Mucosa of descending colon (tissue), 3 donors: ENCODE measurements at regions not wholly inside any gene's neighbourhood (a gene's known extent, or its start where the extent isn't known, plus 50 kb on each side); places are given as distances from the start of the nearest gene placed in this dataset.

Experiments
- ATAC-seq: fragments of 200-7000 bp; cut with Tn5 transposase; one replicate; pipeline ENCODE4 v1.9.1; 2020; ENCODE audit warnings: mild to moderate bottlenecking, moderate library complexity
- DNase-seq, 3 donors: peaks; one replicate each; pipeline ENCODE4 v3.0.0-alpha.2; 2020
- H3K36me3 ChIP-seq: fragments of 200-600 bp; one replicate; pipeline ENCODE4 v1.8.0; 2021; ENCODE audit warnings: low read depth, mild to moderate bottlenecking
- H3K4me1 ChIP-seq: fragments of 200-600 bp; one replicate; pipeline ENCODE4 v1.8.0; 2021; ENCODE audit warnings: low read depth, mild to moderate bottlenecking
- H3K4me3 ChIP-seq: fragments of 200-600 bp; one replicate; pipeline ENCODE4 v1.8.0; 2021; ENCODE audit warnings: mild to moderate bottlenecking
- H3K9me3 ChIP-seq: fragments of 200-600 bp; one replicate; pipeline ENCODE4 v1.8.0; 2021; ENCODE audit warnings: mild to moderate bottlenecking
- CTCF ChIP-seq: fragments of 200-600 bp; IDR thresholded peaks from one replicate; pipeline ENCODE4 v1.8.0; 2022; ENCODE audit warnings: antibody characterized with exemption, mild to moderate bottlenecking
- intact Hi-C, 2 donors: fragments of 100-400 bp; cut with DNase I in 1 of 2; cut with micrococcal nuclease in 1 of 2; formaldehyde crosslinking; loops; one replicate each; pipeline versions ENCODE4 v1.11.0 to v1.11.1; 2022; cut with DNase I, micrococcal nuclease
- donor health status: DM: no; HTN: no; CAD: no; lungs with moderate emphysema.
- donor health status: DM: no; HTN: no; CAD: no.
- donor health status: DM: no; HTN: yes; CAD: no.

GRCh38 chr21:43355266-43355924 is 71.5 kb downstream of the SIK1 start:
- Histone ChIP-seq H3K4me1 (no peaks in the 10 kb centered on the region), H3K9me3 (no peaks in the 10 kb centered on the region), H3K4me3 (no peak overlapping the region), H3K36me3 (no peaks in the 10 kb centered on the region)
- intact Hi-C loops, result no loop called here
- ATAC-seq (no peak), DNase-seq (no peak)
- no peak for TF ChIP-seq CTCF

GRCh38 chr21:43354666-43355065 is 72.3 kb downstream of the SIK1 start:
- Histone ChIP-seq H3K9me3 (no peaks in the 10 kb centered on the region), H3K4me3 (no peak overlapping the region), H3K4me1 (no peaks in the 10 kb centered on the region), H3K36me3 (no peaks in the 10 kb centered on the region)
- intact Hi-C loops, result no loop called here
- DNase-seq, result no peak
- peak; percentile 3 for ATAC-seq
- TF ChIP-seq CTCF, result no peak

GRCh38 chr21:43354026-43354420 is 72.9 kb downstream of the SIK1 start:
- intact Hi-C loops, result no loop called here
- no peak for TF ChIP-seq CTCF
- Histone ChIP-seq H3K9me3 (no peaks in the 10 kb centered on the region), H3K36me3 (no peaks in the 10 kb centered on the region), H3K4me1 (no peaks in the 10 kb centered on the region), H3K4me3 (no peak overlapping the region)
- ATAC-seq, result peak; percentile 22
- DNase-seq, result no peak

GRCh38 chr21:43353282-43354025 is 73.5 kb downstream of the SIK1 start:
- DNase-seq (no peak), ATAC-seq (no peak)
- intact Hi-C loops, result no loop called here
- TF ChIP-seq CTCF, result no peak
- no peaks in the 10 kb centered on the region for H3K9me3 ChIP-seq
- no peaks in the 10 kb centered on the region for H3K4me1 ChIP-seq
- no peak overlapping the region for H3K4me3 ChIP-seq
- H3K36me3 ChIP-seq, result no peaks in the 10 kb centered on the region

GRCh38 chr21:43352568-43353281 is 74.2 kb downstream of the SIK1 start:
- intact Hi-C loops, result no loop called here
- H3K4me1 ChIP-seq, result no peaks in the 10 kb centered on the region
- H3K4me3 ChIP-seq, result no peak overlapping the region
- ATAC-seq (peak; percentile 49), DNase-seq (no peak)
- no peaks in the 10 kb centered on the region for H3K9me3 ChIP-seq
- no peak for TF ChIP-seq CTCF
- no peaks in the 10 kb centered on the region for H3K36me3 ChIP-seq
